Panc1 (cell line): ENCODE measurements at regions not wholly inside any gene's neighbourhood (a gene's known extent, or its start where the extent isn't known, plus 50 kb on each side); places are given as distances from the start of the nearest gene placed in this dataset.

ENCODE experiments used
- ATAC-seq: fragments of 200-7000 bp; cut with Tn5 transposase; 2 replicates; pipeline ENCODE4 v1.9.1; 2020; ENCODE audit warnings: mild to moderate bottlenecking, moderate library complexity
- BruUV-seq: library from RNA; stranded (reverse); fragments of 400-500 nt; replicated peaks from 2 replicates; lab custom pipeline; 2021; lab: Mats Ljungman, UMichigan
- CTCF ChIA-PET: fragments of 300-600 bp; sonication (Branson Sonifier 250); formaldehyde crosslinking; loops from one replicate; lab custom pipeline; 2022; ENCODE audit warnings: antibody characterized with exemption; lab: Charles Lee
- POLR2A ChIA-PET: fragments of 300-600 bp; sonication (Branson Sonifier 250); formaldehyde crosslinking; loops from one replicate; lab custom pipeline; 2022; ENCODE audit warnings: antibody characterized with exemption; lab: Charles Lee
- DNase-seq: peaks from one replicate; pipeline ENCODE4 v3.0.0-alpha.2; 2010; ENCODE audit warnings: low read depth, low spot score
- H3K27ac ChIP-seq: 2 replicates; pipeline ENCODE4 v1.5.1; 2011; ENCODE audit warnings: mild to moderate bottlenecking, low read length, inconsistent platforms
- H3K27me3 ChIP-seq: fragments of 200-500 bp; sonication (Bioruptor generic); 2 replicates; pipeline ENCODE4 v1.6.0; 2014; ENCODE audit warnings: low read length, inconsistent platforms; ENCODE audit not compliant: control insufficient read depth, insufficient read depth
- H3K36me3 ChIP-seq: fragments of 200-500 bp; sonication (Bioruptor generic); 2 replicates; pipeline ENCODE4 v1.5.1; 2014; ENCODE audit warnings: inconsistent platforms, mild to moderate bottlenecking, low read length, moderate library complexity; ENCODE audit not compliant: control insufficient read depth, insufficient read depth
- H3K4me1 ChIP-seq: 2 replicates; pipeline ENCODE4 v1.5.1; 2011; ENCODE audit warnings: inconsistent platforms, mild to moderate bottlenecking, low read length, moderate library complexity; ENCODE audit not compliant: control insufficient read depth, insufficient read depth
- H3K4me3 ChIP-seq, 2 experiments: 2 replicates each; pipeline ENCODE4 v1.5.1; 2011 to 2012; ENCODE audit warnings: low read depth in 2 of 2, low read length in 2 of 2, mild to moderate bottlenecking in 2 of 2, inconsistent platforms in 1 of 2, moderate library complexity in 1 of 2
- H3K9me3 ChIP-seq: fragments of 200-500 bp; sonication (Bioruptor generic); 2 replicates; pipeline ENCODE4 v1.5.1; 2014; ENCODE audit warnings: low read depth, mild to moderate bottlenecking, inconsistent platforms, low read length, moderate library complexity; ENCODE audit not compliant: control insufficient read depth, insufficient read depth
- CTCF ChIP-seq: fragments of 450-650 bp; IDR thresholded peaks from 2 replicates; pipeline ENCODE4 v1.5.1; 2017; ENCODE audit warnings: mild to moderate bottlenecking
- POLR2AphosphoS5 ChIP-seq: IDR thresholded peaks from 2 replicates; pipeline ENCODE4 v1.6.1; 2012; ENCODE audit warnings: mild to moderate bottlenecking, low read depth, low read length, moderate library complexity
- SIN3A ChIP-seq: IDR thresholded peaks from 2 replicates; pipeline ENCODE4 v1.6.1; 2012; ENCODE audit warnings: low read depth, mild to moderate bottlenecking, low read length, moderate library complexity, borderline replicate concordance; ENCODE audit not compliant: insufficient read depth
- TCF7L2 ChIP-seq: IDR thresholded peaks from 2 replicates; pipeline ENCODE4 v1.6.1; 2011; ENCODE audit warnings: mild to moderate bottlenecking, low read depth, low read length, inconsistent platforms
- in situ Hi-C: cut with HindIII; loops from 2 replicates; pipeline ENCODE4 v1.10.0; 2016; ENCODE audit warnings: low sequenced_read_pairs, low pct_unique_long_range_greater_than_20kb
- intact Hi-C: fragments of 100-400 bp; cut with micrococcal nuclease; formaldehyde crosslinking; loops from one replicate; pipeline ENCODE4 v1.10.0; 2022; ENCODE audit not compliant: unreplicated experiment
- TF ChIP-seq, protein P1 (sequence below), 2 experiments: IDR thresholded peaks; 2 replicates each; pipeline ENCODE4 v1.6.1; 2011 to 2012; ENCODE audit warnings: low read depth in 2 of 2, control low read depth in 1 of 2, low read length in 1 of 2, mild to moderate bottlenecking in 1 of 2, moderate library complexity in 1 of 2; ENCODE audit not compliant: insufficient read depth in 1 of 2

DNA sequence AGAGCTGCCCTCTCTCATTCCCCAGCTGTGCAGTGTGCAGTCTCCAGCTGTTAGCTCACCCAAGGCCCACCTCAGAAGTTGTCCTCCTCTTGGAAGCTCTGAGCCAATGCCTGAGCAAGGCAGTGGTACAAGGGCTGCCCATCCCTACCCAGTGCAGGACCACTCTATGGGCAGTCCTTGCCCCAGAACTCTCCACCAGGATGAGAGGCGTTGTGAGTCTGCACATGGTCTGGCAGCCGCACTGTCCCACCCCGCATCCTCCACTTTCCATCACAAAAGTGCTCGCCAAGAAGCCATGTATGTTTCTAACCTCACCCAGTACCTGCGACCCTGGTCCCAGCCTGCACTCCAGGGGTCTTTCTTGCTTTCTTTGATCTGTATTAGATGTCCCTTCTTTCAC is 175.1 kb upstream of the PMEPA1 start:
- ATAC-seq = no peak
- ChIA-PET POLR2A (no interaction called here), CTCF (no interaction called here)
- Histone ChIP-seq H3K36me3 (no peaks in the 10 kb centered on the region), H3K4me1 (no peaks in the 10 kb centered on the region), H3K27ac (no peak overlapping the region), H3K9me3 (no peaks in the 10 kb centered on the region), H3K27me3 (no peaks in the 10 kb centered on the region), H3K4me3 (no peak overlapping the region)
- intact Hi-C loops = no loop called here
- TF ChIP-seq POLR2AphosphoS5 (no peak), SIN3A (no peak), CTCF (no peak), TCF7L2 (no peak)
- TF ChIP-seq, protein P1, sequence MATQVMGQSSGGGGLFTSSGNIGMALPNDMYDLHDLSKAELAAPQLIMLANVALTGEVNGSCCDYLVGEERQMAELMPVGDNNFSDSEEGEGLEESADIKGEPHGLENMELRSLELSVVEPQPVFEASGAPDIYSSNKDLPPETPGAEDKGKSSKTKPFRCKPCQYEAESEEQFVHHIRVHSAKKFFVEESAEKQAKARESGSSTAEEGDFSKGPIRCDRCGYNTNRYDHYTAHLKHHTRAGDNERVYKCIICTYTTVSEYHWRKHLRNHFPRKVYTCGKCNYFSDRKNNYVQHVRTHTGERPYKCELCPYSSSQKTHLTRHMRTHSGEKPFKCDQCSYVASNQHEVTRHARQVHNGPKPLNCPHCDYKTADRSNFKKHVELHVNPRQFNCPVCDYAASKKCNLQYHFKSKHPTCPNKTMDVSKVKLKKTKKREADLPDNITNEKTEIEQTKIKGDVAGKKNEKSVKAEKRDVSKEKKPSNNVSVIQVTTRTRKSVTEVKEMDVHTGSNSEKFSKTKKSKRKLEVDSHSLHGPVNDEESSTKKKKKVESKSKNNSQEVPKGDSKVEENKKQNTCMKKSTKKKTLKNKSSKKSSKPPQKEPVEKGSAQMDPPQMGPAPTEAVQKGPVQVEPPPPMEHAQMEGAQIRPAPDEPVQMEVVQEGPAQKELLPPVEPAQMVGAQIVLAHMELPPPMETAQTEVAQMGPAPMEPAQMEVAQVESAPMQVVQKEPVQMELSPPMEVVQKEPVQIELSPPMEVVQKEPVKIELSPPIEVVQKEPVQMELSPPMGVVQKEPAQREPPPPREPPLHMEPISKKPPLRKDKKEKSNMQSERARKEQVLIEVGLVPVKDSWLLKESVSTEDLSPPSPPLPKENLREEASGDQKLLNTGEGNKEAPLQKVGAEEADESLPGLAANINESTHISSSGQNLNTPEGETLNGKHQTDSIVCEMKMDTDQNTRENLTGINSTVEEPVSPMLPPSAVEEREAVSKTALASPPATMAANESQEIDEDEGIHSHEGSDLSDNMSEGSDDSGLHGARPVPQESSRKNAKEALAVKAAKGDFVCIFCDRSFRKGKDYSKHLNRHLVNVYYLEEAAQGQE (IDR thresholded peaks at IDR 0.05; ENCODE audit: insufficient read depth in 1 of 2, low read depth in 2 of 2, low read length in 1 of 2) = no peak
- DNase-seq = no peak
- no TSS peak for BruUV-seq
- in situ Hi-C loops = no loop called here

- DNase-seq = no peak
- H3K4me3 ChIP-seq = no peak overlapping the region
- ChIA-PET CTCF (no interaction called here), POLR2A (no interaction called here)
- H3K27ac ChIP-seq = no peak overlapping the region
- ATAC-seq = no peak
- intact Hi-C loops (no loop called here), in situ Hi-C loops (no loop called here)
- no peaks in the 10 kb centered on the region for H3K9me3 ChIP-seq
- no peaks in the 10 kb centered on the region for H3K27me3 ChIP-seq
- H3K4me1 ChIP-seq = no peaks in the 10 kb centered on the region
- BruUV-seq = no TSS peak
- TF ChIP-seq, protein P1 (IDR thresholded peaks at IDR 0.05; ENCODE audit: insufficient read depth in 1 of 2, low read depth in 2 of 2, low read length in 1 of 2) = no peak
- no peak for TF ChIP-seq TCF7L2
- no peak for TF ChIP-seq SIN3A
- TF ChIP-seq POLR2AphosphoS5 = no peak
- no peak for TF ChIP-seq CTCF
- no peaks in the 10 kb centered on the region for H3K36me3 ChIP-seq
Measured at GRCh38 chr20:57883761-57884160, 173.9 kb upstream of the PMEPA1 start.
